ENCODE measurements at regions not wholly inside any gene's neighbourhood (a gene's known extent, or its start where the extent isn't known, plus 50 kb on each side); places are given as distances from the start of the nearest gene placed in this dataset.
"Not testable (repeated sequence)": the region's sequence is repeated elsewhere in the genome, so short reads cannot be mapped to it uniquely, and the experiment has no call there.

DNA sequence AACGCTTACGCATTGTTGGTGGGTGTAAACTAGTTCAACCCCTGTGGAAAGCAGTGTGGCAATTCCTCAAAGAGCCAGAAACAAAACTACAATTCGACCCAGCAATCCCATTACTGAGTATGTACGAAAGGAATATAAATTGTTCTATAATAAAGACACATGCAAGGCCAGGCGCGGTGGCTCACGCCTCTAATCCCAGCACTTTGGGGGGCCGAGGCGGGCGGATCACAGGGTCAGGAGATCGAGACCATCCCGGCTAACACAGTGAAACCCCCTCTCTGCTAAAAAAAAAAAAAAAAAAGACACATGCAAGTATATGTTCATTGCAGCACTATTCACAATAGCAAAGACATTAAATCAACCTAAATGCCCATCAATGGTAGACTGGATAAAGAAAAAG is 217.6 kb upstream of the ISL1 start:
- not testable (repeated sequence) for H3K4ac ChIP-seq (ENCODE audit: low read depth, low read length); H3K4me3 ChIP-seq (ENCODE audit: low read length); H3K79me1 ChIP-seq (ENCODE audit: low read length); H3K27me3 ChIP-seq (ENCODE audit: insufficient read depth, low read length, poor library complexity); H4K8ac ChIP-seq (ENCODE audit: low read depth, low read length); H2AK5ac ChIP-seq (ENCODE audit: low read length); H3K79me2 ChIP-seq (ENCODE audit: control insufficient read depth, insufficient read depth, low read length); H3K9ac ChIP-seq (ENCODE audit: low read length); H2BK120ac ChIP-seq (ENCODE audit: low read depth, low read length); H4K5ac ChIP-seq (ENCODE audit: low read length); H2BK5ac ChIP-seq (ENCODE audit: low read length); H3K18ac ChIP-seq (ENCODE audit: low read length); H3K27ac ChIP-seq (ENCODE audit: low read depth, low read length); H3K36me3 ChIP-seq (ENCODE audit: control insufficient read depth, insufficient read depth, low read length); H3K4me2 ChIP-seq (ENCODE audit: low read length); H3K23ac ChIP-seq (ENCODE audit: low read length); H3K56ac ChIP-seq (ENCODE audit: low read length); DNase-seq; H2BK15ac ChIP-seq (replicated peaks; ENCODE audit: low read depth); H3K4me1 ChIP-seq (ENCODE audit: control insufficient read depth, low read depth, low read length)
- no CpG with 5 or more reads among the region's 12 CpGs for WGBS (ENCODE audit: extremely low coverage, insufficient coverage, low lambda C conversion rate)

GRCh38 chr5:51172903-51173626 is 210.2 kb upstream of the ISL1 start:
- no peak overlapping the region for H3K27ac ChIP-seq (ENCODE audit: low read depth, low read length)
- H2BK15ac ChIP-seq (replicated peaks; ENCODE audit: low read depth): no peak overlapping the region
- H3K23ac ChIP-seq (ENCODE audit: low read length): no peak overlapping the region
- H3K4me3 ChIP-seq (ENCODE audit: low read length): no peak overlapping the region
- H3K18ac ChIP-seq (ENCODE audit: low read length): peak overlapping the region; percentile 28
- no peaks in the 10 kb centered on the region for H3K79me2 ChIP-seq (ENCODE audit: control insufficient read depth, insufficient read depth, low read length)
- H3K9ac ChIP-seq (ENCODE audit: low read length): no peak overlapping the region
- H2BK5ac ChIP-seq (ENCODE audit: low read length): no peak overlapping the region
- H3K4me2 ChIP-seq (ENCODE audit: low read length): no peak overlapping the region
- no peak overlapping the region for H4K8ac ChIP-seq (ENCODE audit: low read depth, low read length)
- H3K36me3 ChIP-seq (ENCODE audit: control insufficient read depth, insufficient read depth, low read length): no peaks in the 10 kb centered on the region
- no peaks in the 10 kb centered on the region for H3K27me3 ChIP-seq (ENCODE audit: insufficient read depth, low read length, poor library complexity)
- no peaks in the 10 kb centered on the region for H3K79me1 ChIP-seq (ENCODE audit: low read length)
- peak; percentile 10 for DNase-seq
- H3K4ac ChIP-seq (ENCODE audit: low read depth, low read length): no peak overlapping the region
- H2BK120ac ChIP-seq (ENCODE audit: low read depth, low read length): no peak overlapping the region
- WGBS (ENCODE audit: extremely low coverage, insufficient coverage, low lambda C conversion rate): no CpG with 5 or more reads among the region's 7 CpGs
- H2AK5ac ChIP-seq (ENCODE audit: low read length): no peak overlapping the region
- no peak overlapping the region for H4K5ac ChIP-seq (ENCODE audit: low read length)
- H3K4me1 ChIP-seq (ENCODE audit: control insufficient read depth, low read depth, low read length): peaks cover 4% of the 10 kb centered on the region
- no peak overlapping the region for H3K56ac ChIP-seq (ENCODE audit: low read length)

DNA sequence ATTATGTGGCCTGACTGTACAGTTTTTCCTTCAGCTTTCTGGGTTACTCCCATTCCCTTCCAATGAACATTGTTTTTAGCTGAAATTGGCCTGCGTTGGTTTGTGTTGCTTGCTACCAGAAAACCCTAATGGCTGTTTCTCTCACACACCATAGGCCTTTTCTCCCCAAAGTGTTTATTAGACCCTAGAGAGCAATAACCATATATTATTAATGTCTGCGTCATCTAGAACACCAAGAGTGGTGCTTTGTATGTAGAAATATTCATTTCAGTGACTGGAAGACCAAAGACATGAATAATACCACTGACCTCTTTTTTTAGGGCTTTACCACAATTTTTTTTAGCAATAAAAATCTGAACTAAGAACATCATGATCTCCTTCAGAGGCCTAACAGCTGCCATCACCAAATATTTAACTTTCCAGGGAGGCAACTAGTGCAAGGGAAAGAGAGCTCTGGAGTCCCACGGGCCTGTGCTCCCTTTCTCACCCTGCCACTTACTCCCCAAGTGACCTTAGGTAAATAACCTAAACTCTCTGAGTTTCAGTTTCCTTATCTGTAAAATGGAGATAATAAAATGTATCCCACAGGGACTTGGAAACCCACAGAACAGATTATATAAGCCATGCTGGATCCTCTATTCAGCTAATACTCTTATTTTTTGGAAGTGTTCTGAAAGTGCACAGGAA is 201.9 kb upstream of the ISL1 start:
- Histone ChIP-seq H3K79me1 (ENCODE audit: low read length) (no peaks in the 10 kb centered on the region), H3K27me3 (ENCODE audit: insufficient read depth, low read length, poor library complexity) (no peaks in the 10 kb centered on the region), H3K4me2 (ENCODE audit: low read length) (no peak overlapping the region), H4K5ac (ENCODE audit: low read length) (no peak overlapping the region), H3K18ac (ENCODE audit: low read length) (no peak overlapping the region), H4K8ac (ENCODE audit: low read depth, low read length) (no peak overlapping the region), H2BK120ac (ENCODE audit: low read depth, low read length) (no peak overlapping the region), H3K27ac (ENCODE audit: low read depth, low read length) (no peak overlapping the region), H2BK15ac (replicated peaks; ENCODE audit: low read depth) (no peak overlapping the region), H3K4me1 (ENCODE audit: control insufficient read depth, low read depth, low read length) (no peaks in the 10 kb centered on the region), H3K4ac (ENCODE audit: low read depth, low read length) (no peak overlapping the region), H3K9ac (ENCODE audit: low read length) (no peak overlapping the region), H3K4me3 (ENCODE audit: low read length) (no peak overlapping the region), H3K79me2 (ENCODE audit: control insufficient read depth, insufficient read depth, low read length) (no peaks in the 10 kb centered on the region), H2BK5ac (ENCODE audit: low read length) (no peak overlapping the region), H3K23ac (ENCODE audit: low read length) (no peak overlapping the region), H3K56ac (ENCODE audit: low read length) (no peak overlapping the region), H2AK5ac (ENCODE audit: low read length) (no peak overlapping the region), H3K36me3 (ENCODE audit: control insufficient read depth, insufficient read depth, low read length) (no peaks in the 10 kb centered on the region)
- no CpG with 5 or more reads among the region's 3 CpGs for WGBS (ENCODE audit: extremely low coverage, insufficient coverage, low lambda C conversion rate)
- peak; percentile 63 for DNase-seq

DNA sequence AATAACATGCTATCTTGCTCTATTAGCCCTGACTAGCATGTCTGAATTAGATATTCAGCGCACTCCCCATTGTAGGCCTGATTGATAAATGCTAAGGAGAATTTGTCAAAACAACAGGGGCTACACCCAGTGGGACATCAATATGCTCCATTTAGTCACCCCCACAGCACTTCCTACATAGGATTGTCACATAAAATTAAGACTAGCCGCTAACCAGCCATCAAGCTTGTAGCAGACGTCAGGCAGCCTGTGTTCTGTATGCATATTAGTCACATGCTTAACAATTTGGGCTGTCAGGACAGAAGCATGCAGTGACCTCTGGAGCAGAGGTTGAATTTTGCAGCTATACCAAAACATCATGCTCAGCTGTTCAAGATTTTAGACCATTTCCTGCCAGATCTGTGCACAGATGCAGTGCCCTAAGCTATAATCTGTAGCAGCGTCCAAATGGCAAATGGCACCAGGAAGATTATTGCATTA is 197.4 kb upstream of the ISL1 start:
- no peak overlapping the region for H2BK5ac ChIP-seq (ENCODE audit: low read length)
- no peak overlapping the region for H3K23ac ChIP-seq (ENCODE audit: low read length)
- H3K27me3 ChIP-seq (ENCODE audit: insufficient read depth, low read length, poor library complexity): no peaks in the 10 kb centered on the region
- H3K4me1 ChIP-seq (ENCODE audit: control insufficient read depth, low read depth, low read length): no peaks in the 10 kb centered on the region
- H3K79me2 ChIP-seq (ENCODE audit: control insufficient read depth, insufficient read depth, low read length): no peaks in the 10 kb centered on the region
- no peak overlapping the region for H3K9ac ChIP-seq (ENCODE audit: low read length)
- H2AK5ac ChIP-seq (ENCODE audit: low read length): no peak overlapping the region
- H3K79me1 ChIP-seq (ENCODE audit: low read length): no peaks in the 10 kb centered on the region
- H3K18ac ChIP-seq (ENCODE audit: low read length): no peak overlapping the region
- no peak overlapping the region for H3K4me2 ChIP-seq (ENCODE audit: low read length)
- no peak overlapping the region for H4K5ac ChIP-seq (ENCODE audit: low read length)
- H2BK120ac ChIP-seq (ENCODE audit: low read depth, low read length): no peak overlapping the region
- no peak overlapping the region for H3K56ac ChIP-seq (ENCODE audit: low read length)
- no peak overlapping the region for H3K27ac ChIP-seq (ENCODE audit: low read depth, low read length)
- no peak overlapping the region for H3K4ac ChIP-seq (ENCODE audit: low read depth, low read length)
- H2BK15ac ChIP-seq (replicated peaks; ENCODE audit: low read depth): no peak overlapping the region
- H4K8ac ChIP-seq (ENCODE audit: low read depth, low read length): no peak overlapping the region
- peak; percentile 44 for DNase-seq
- no CpG with 5 or more reads among the region's 4 CpGs for WGBS (ENCODE audit: extremely low coverage, insufficient coverage, low lambda C conversion rate)
- no peak overlapping the region for H3K4me3 ChIP-seq (ENCODE audit: low read length)
- no peaks in the 10 kb centered on the region for H3K36me3 ChIP-seq (ENCODE audit: control insufficient read depth, insufficient read depth, low read length)

GRCh38 chr5:51188001-51188591 is 195.2 kb upstream of the ISL1 start:
- Histone ChIP-seq H3K79me1 (ENCODE audit: low read length) (no peaks in the 10 kb centered on the region), H4K5ac (ENCODE audit: low read length) (no peak overlapping the region), H3K36me3 (ENCODE audit: control insufficient read depth, insufficient read depth, low read length) (no peaks in the 10 kb centered on the region), H2AK5ac (ENCODE audit: low read length) (no peak overlapping the region), H3K4me2 (ENCODE audit: low read length) (no peak overlapping the region), H2BK15ac (replicated peaks; ENCODE audit: low read depth) (no peak overlapping the region), H3K4me3 (ENCODE audit: low read length) (no peak overlapping the region), H4K8ac (ENCODE audit: low read depth, low read length) (no peak overlapping the region), H3K56ac (ENCODE audit: low read length) (no peak overlapping the region), H3K23ac (ENCODE audit: low read length) (no peak overlapping the region), H3K27ac (ENCODE audit: low read depth, low read length) (no peak overlapping the region), H3K4ac (ENCODE audit: low read depth, low read length) (no peak overlapping the region), H2BK5ac (ENCODE audit: low read length) (no peak overlapping the region), H3K4me1 (ENCODE audit: control insufficient read depth, low read depth, low read length) (no peaks in the 10 kb centered on the region), H3K18ac (ENCODE audit: low read length) (no peak overlapping the region), H3K9ac (ENCODE audit: low read length) (no peak overlapping the region), H3K79me2 (ENCODE audit: control insufficient read depth, insufficient read depth, low read length) (no peaks in the 10 kb centered on the region), H2BK120ac (ENCODE audit: low read depth, low read length) (no peak overlapping the region), H3K27me3 (ENCODE audit: insufficient read depth, low read length, poor library complexity) (no peaks in the 10 kb centered on the region)
- DNase-seq: peak; percentile 10
- no CpG with 5 or more reads among the region's 6 CpGs for WGBS (ENCODE audit: extremely low coverage, insufficient coverage, low lambda C conversion rate)
